ENCODE measurements at regions not wholly inside any gene's neighbourhood (a gene's known extent, or its start where the extent isn't known, plus 50 kb on each side); places are given as distances from the start of the nearest gene placed in this dataset.

GRCh38 chr14:65937079-65937959 lies 524.8 kb downstream of the FUT8 start:
- no peak for DNase-seq

- DNase-seq, result no peak
These were observed 525.4 kb downstream of the FUT8 start for GRCh38 chr14:65937960-65938316.

GRCh38 chr14:65938738-65939137 lies 526.2 kb downstream of the FUT8 start:
- DNase-seq, result no peak

GRCh38 chr14:65939184-65939583 lies 526.7 kb downstream of the FUT8 start:
- no peak for DNase-seq

GRCh38 chr14:65940056-65940735 lies 527.7 kb downstream of the FUT8 start:
- DNase-seq, result peak; percentile 65

- DNase-seq, result no peak
These were observed 528.6 kb downstream of the FUT8 start for GRCh38 chr14:65941091-65941490.

- no peak for DNase-seq
These were observed 530.6 kb downstream of the FUT8 start for GRCh38 chr14:65943150-65943549.

- DNase-seq, result no peak
These were observed 531.4 kb downstream of the FUT8 start for GRCh38 chr14:65943916-65944410.

DNA sequence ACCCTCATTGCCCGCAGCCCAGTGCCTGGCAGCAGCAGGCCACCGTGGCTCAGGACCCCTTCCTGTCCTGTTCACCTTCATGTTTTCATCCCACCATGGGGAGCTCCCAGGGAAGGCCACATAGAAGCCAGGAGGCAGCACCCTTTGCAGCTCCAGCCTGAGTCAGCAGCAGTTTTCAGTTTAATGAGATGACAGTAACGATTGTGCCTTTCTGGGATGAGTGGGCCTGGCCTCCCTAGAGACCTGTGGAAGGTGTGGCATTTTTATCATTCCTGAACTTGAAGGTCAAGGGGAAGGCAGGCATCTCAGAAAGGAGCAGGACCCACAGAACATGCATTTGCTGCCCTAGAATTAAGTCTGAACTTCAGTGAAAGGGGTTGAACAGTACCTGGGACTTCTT lies 532.8 kb downstream of the FUT8 start:
- DNase-seq, result no peak

DNA sequence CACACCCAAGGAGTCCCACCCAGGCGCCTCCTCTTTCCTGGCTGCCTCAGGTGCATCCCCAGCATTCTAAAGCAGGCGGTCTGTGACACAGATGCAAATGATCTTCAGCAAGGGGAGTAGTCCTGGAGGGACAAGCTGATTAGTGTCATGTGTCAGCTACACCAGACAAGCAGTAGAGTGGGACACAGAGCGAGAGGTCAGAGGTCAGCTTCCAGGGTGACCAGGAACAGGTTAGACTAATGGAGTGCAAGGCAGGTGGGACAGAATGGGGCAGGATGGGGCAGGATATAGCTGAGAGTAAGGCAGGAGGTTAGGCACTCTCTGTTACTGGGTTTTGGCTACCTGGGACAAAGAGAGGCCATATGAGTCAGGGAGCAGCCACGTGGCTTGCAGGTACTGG lies 534.0 kb downstream of the FUT8 start:
- no peak for DNase-seq

DNA sequence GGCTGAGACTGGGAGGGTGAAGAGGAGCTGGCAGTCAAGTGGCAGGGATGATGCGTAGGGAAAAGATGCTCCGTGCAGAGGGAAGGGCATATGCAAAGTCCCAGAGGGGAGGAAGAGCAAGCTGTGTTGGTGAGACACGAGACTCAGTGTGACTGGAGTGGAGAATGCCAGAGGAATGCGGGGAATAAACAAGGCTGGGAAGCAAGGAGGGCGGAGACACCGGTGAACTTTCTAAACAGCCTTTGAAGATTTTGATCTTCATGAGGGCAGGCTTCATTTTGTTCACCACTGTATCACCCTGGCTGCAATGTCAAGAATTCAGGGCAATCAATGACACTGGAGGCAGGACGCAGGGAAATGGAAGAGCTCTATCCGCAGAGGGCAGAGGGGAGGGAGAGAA lies 535.8 kb downstream of the FUT8 start:
- no peak for DNase-seq

DNA sequence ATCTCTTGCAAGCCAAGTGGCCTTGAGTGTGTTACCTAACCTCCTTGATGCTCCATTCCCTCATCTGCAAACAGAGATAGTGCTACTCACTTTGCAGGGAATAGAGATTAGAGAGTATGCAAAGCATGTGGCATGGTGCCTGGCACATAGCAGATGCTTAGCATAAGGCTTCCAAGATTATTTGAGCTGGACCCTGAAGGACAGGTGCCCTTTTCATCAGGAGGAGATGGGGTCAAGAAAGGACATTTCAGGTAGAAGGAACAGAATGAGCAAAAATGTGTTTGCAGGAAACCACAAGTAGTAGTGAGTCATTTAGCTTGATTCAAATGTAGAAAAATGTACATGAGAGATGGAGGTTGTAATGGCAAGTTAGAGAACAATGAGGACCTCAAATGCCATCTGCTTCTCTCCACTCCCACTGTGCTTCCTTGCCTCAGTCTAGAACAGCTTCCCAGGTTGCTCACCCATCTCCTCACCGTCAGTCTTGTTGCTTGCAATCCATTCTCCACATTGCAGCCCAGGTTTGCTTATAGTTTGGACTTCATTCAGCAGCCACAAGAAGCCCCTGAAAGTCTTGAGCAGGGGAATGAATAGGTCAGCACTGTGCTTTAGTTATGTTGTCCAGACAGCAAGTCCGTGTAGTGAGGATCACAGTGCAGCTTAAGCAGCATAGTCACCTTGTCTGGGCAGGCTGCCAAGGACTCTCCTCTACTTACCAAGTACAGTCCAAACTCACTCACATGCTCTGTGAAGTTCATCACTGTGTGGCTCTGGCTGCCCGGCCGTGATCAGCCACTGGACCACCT lies 536.3 kb upstream of the CCDC196 start:
- DNase-seq, result peak; percentile 68

DNA sequence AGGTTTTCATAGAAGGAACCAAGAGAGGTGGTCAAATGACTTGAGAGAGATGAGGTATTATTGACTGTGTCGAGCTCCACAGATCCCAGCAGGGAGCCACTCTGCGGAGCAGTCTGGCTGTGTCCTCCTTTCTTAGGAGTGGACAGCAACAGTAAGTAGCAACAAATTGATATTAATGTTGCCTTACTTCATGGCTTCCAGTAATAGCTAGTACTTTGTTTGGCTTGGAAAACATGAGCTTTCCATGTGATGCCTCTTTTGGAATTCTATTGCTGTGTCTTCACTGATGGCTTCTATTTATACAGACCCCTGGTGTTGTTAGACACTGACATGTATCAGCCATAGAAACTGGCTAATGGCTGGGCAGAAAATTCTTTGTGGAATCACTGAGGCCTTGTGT lies 531.2 kb upstream of the CCDC196 start:
- no peak for DNase-seq

DNA sequence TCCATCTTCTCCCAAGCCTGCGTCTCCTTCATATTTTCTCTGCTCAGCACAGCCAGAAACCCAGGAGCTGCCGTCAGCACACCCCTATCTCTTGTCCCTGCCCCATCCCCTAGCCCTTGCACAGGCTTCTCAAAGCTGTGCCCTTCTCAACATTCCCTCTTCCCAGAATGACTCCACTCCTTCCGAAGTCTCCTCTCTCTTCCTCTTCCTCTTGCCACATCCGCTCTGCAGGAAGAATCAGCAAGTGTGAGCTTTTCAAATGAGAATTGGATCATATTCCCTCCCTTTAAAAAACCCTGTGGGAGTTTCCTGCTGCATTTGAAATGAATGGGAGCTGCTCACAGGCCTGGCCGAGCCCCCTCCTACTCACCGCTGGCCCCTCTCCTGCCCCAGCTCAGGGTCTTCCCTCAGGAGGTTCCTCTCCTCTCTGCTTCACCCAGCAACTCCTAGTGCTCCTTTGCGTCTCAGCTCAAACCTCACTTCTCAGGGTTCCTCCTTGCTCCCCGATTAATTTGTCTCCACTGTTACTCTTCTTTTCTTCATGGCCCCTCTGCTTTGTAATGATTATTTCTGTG lies 528.5 kb upstream of the CCDC196 start:
- no peak for DNase-seq

DNA sequence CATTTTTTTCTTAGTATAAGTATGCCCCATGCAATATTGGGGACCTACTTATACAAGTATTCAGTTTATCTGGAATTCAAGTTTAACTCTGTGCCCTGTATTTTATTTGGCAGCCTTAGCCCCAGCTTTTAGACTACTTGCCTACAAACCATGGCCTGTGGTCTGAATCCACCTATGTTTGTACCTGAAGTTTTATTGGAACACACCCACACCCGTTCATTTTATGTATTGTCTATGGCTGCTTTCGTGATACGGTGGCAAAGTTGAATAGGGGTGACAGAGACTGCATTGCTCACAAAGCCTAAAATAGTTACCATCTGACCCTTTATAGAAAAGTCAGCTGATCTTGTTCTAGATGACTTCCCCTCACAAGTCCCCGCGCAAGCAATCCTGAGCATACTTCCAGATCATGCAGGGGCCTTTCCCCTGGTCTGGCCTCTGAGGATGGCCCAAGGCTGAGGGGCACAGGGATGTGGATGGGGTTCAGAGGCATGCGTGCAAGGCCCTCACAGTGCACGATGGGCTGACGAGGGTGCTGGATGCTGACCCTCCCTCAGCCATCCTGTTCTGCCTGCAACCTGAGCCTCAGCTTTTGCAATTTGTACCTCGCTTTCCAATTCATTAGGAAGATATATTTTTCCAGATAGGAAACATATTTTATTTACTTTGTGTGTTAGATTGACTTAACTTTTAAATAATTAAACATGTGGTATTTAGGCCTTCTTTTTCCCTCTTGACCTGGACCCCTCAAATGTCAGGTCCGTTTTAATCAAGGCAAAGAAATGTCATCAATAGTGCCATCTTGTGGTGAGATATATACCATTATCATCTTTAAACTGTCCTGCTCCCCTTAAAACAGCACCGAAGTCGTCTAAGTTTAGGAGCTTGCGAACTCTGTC lies 527.3 kb upstream of the CCDC196 start:
- DNase-seq, result peak; percentile 64

- no peak for DNase-seq
These were observed 526.6 kb upstream of the CCDC196 start for GRCh38 chr14:65959563-65960024.

DNA sequence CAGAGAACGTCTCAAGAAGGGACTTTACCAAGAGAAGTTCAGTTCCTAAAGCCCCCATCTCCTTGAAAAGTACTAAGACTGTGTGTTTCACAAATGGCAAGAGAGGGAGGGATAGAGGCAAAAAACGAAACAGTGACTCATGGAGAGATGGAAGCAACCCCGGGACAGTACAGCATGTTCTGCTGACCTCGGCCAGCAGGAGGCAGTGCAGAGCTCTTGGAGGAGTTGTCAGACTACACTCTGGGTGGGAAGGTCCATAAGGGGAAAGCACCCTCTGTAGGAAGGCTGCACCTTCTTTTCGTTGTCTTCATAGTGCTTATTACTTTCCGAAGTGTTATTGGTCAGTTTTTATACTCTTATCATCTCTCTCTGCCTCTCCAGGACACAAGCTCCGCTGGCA lies 525.2 kb upstream of the CCDC196 start:
- DNase-seq, result peak; percentile 54

DNA sequence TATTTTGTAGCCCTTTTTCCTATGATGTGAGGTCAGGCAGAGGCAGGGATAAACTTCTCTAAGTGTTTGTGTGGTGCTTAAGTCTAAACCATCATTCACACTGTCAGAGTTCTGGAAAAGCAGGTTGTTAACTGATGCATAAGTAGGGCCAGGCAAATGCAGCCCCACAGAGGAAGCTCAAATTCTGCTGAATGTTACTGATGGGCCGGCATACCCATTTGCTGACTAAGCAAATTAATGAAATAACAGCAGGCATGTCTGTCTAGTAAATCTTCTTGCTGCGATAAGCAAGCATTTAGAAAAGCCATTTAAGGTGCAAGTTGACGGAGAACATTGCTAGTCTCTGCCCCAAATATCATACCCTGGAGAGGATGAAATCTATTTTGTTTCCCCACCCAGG lies 523.2 kb upstream of the CCDC196 start:
- DNase-seq, result no peak

DNA sequence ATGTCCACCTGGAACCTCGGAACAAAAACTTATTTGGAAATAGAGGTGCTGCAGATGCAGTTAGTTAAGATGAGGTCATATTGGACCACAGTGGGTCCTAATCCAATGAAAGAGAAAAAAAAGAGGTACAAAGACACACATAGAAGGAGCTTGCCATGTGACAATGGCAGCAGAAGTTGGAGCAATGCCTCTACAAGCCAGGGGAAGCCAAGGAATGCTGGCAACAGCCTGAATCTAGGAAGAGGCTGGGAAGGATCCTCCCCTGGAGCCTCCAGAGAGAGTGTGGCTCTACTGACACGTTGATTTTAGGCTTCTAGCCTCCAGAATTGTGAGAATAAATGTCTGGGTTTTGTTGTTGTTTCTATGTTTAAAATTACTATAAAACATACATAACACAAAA lies 521.8 kb upstream of the CCDC196 start:
- DNase-seq, result no peak

DNA sequence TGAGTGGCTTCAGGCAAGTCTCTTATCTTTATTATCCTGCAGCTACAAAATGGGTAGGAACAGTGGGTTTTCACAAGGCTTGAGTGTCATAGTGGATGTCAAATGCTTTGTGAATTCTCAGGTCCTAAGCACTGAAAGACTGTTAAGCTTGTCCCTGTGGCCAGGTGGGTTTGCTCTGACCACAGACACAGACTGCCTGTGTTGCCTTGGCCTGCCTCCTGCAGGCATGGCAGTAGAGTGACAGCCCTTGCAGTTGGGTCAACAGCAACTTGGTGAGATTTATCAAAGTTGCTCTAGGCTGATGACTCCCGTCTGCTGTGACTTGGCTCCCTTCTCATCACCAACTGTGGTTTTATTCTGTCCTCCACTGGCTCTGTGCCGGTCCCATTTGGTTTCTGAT lies 520.0 kb upstream of the CCDC196 start:
- no peak for DNase-seq

DNA sequence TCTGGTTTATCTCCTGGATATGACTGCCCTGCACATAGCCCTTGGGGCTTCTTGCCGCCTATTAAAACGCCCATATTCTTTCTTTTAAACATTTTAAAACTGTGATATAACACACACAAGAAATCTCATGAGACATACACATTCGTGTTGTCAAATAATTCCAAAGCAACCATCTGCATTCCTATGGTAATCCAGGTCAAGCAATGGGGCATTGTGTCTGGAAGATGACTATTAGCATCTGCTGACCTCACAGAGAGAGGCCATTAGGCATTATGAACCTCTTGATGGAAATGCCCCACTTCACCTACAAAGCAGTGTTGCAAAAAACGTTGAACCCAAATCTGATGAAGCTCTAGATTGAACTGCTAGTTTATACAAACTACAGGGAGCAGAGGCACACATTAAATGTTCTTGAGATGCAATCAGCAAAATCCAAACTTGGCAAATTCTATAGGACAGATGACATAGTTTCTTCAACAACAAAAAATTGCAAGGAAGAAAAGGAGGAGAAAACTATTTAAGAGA lies 513.8 kb upstream of the CCDC196 start:
- no peak for DNase-seq

- no peak for DNase-seq
These were observed 513.3 kb upstream of the CCDC196 start for GRCh38 chr14:65972891-65973290.

All from NCI-H69 (cell line).